PC-3 (cell line): ENCODE measurements at regions not wholly inside any gene's neighbourhood (a gene's known extent, or its start where the extent isn't known, plus 50 kb on each side); places are given as distances from the start of the nearest gene placed in this dataset.

Experiments
- CTCF ChIP-seq: fragments of 300-600 bp; sonication (generic); conservative IDR thresholded peaks from 2 replicates; pipeline ENCODE4 v1.5.1; 2017; ENCODE audit warnings: antibody characterized with exemption, low read depth, mild to moderate bottlenecking, low read length
- EZH2 ChIP-seq: fragments of 300-600 bp; sonication (generic); IDR thresholded peaks from one replicate; pipeline ENCODE4 v1.6.1; 2017; ENCODE audit warnings: antibody characterized with exemption, mild to moderate bottlenecking, low read length; ENCODE audit not compliant: unreplicated experiment
- EZH2phosphoT487 ChIP-seq: fragments of 300-600 bp; sonication (generic); IDR thresholded peaks from 2 replicates; pipeline ENCODE4 v1.6.1; 2018; ENCODE audit warnings: mild to moderate bottlenecking, antibody characterized with exemption, low read length, borderline replicate concordance

- TF ChIP-seq CTCF = no peak
- TF ChIP-seq EZH2 = no peak
- TF ChIP-seq EZH2phosphoT487 = no peak
Observed at GRCh38 chr4:29423836-29424721, 1296.1 kb upstream of the PCDH7 start.
